CD14-positive monocyte (primary cell): ENCODE measurements at regions not wholly inside any gene's neighbourhood (a gene's known extent, or its start where the extent isn't known, plus 50 kb on each side); places are given as distances from the start of the nearest gene placed in this dataset.

Experiments
- DNase-seq, 3 donors: peaks; one replicate each; pipeline ENCODE4 v3.0.0-alpha.2; 2011 to 2022
- H2AFZ ChIP-seq: 2 replicates; pipeline ENCODE4 v1.6.0; 2012; ENCODE audit warnings: mild to moderate bottlenecking, low read depth, low read length, inconsistent platforms; ENCODE audit not compliant: insufficient read depth, poor library complexity, severe bottlenecking
- H3K27ac ChIP-seq, 2 donors: 1 replicate in 1 of 2; 2 replicates in 1 of 2; pipeline ENCODE4 v1.5.1; 2012 to 2013; ENCODE audit warnings: low read length in 2 of 2, control low read depth in 1 of 2, inconsistent platforms in 1 of 2, low read depth in 1 of 2, mild to moderate bottlenecking in 1 of 2
- H3K27me3 ChIP-seq, 2 donors: one replicate each; pipeline versions ENCODE4 v1.6.0 to v1.6.1; 2011 to 2013; ENCODE audit warnings: low read length in 2 of 2; ENCODE audit not compliant: control insufficient read depth in 2 of 2, insufficient read depth in 2 of 2
- H3K36me3 ChIP-seq, 2 donors: replicated peaks in 1 of 2; 1 replicate in 1 of 2; 2 replicates in 1 of 2; pipeline versions ENCODE4 v1.5.1 to v1.6.1; 2012 to 2013; ENCODE audit warnings: low read length in 2 of 2, control low read depth in 1 of 2, inconsistent platforms in 1 of 2, mild to moderate bottlenecking in 1 of 2; ENCODE audit not compliant: insufficient read depth in 2 of 2, control insufficient read depth in 1 of 2
- H3K4me1 ChIP-seq, 2 donors: 1 replicate in 1 of 2; 2 replicates in 1 of 2; pipeline versions ENCODE4 v1.5.1 to v1.6.1; 2012 to 2013; ENCODE audit warnings: low read length in 2 of 2, control low read depth in 1 of 2, inconsistent platforms in 1 of 2, mild to moderate bottlenecking in 1 of 2, moderate library complexity in 1 of 2; ENCODE audit not compliant: insufficient read depth in 2 of 2, control insufficient read depth in 1 of 2
- H3K4me2 ChIP-seq: replicated peaks from 2 replicates; pipeline ENCODE3; 2012; ENCODE audit warnings: low read length, moderate library complexity, mild to moderate bottlenecking; ENCODE audit not compliant: poor library complexity, severe bottlenecking; ENCODE audit errors: extremely low read depth
- H3K4me3 ChIP-seq, 3 experiments: fragments of 200-600 bp in 1 of 3; sonication (generic) in 1 of 3; replicated peaks in 1 of 3; 1 replicate in 2 of 3; 2 replicates in 1 of 3; pipeline ENCODE4 v1.5.1; 2011 to 2013; ENCODE audit warnings: low read length in 3 of 3, mild to moderate bottlenecking in 3 of 3, control low read depth in 2 of 3, low read depth in 2 of 3, inconsistent platforms in 1 of 3, moderate library complexity in 1 of 3
- H3K79me2 ChIP-seq: 2 replicates; pipeline ENCODE4 v1.6.0; 2012; ENCODE audit warnings: mild to moderate bottlenecking, control low read depth, inconsistent platforms, low read length, moderate library complexity; ENCODE audit not compliant: insufficient read depth
- H3K9ac ChIP-seq: 2 replicates; pipeline ENCODE4 v1.6.0; 2017; ENCODE audit warnings: low read length, mild to moderate bottlenecking; ENCODE audit not compliant: insufficient read depth, poor library complexity, severe bottlenecking
- H3K9me3 ChIP-seq, 2 donors: replicated peaks in 1 of 2; 1 replicate in 1 of 2; 2 replicates in 1 of 2; pipeline versions ENCODE4 v1.5.1 to v1.6.1; 2012 to 2013; ENCODE audit warnings: low read length in 2 of 2, control low read depth in 1 of 2; ENCODE audit not compliant: control insufficient read depth in 1 of 2, insufficient read depth in 1 of 2
- H4K20me1 ChIP-seq: 2 replicates; pipeline ENCODE4 v1.6.0; 2012; ENCODE audit warnings: mild to moderate bottlenecking, low read length, control low read depth, moderate library complexity; ENCODE audit not compliant: insufficient read depth
- H3K27ac Mint-ChIP-seq, 7 donors: one replicate each; pipeline ENCODE4 v1.8.0; 2020; ENCODE audit warnings: mild to moderate bottlenecking in 7 of 7, mixed read lengths in 7 of 7, moderate library complexity in 6 of 7, inconsistent platforms in 2 of 7
- H3K27me3 Mint-ChIP-seq, 3 donors: one replicate each; pipeline ENCODE4 v1.8.0; 2021 to 2022; ENCODE audit warnings: low read depth in 3 of 3, mild to moderate bottlenecking in 3 of 3, mixed read lengths in 3 of 3, moderate library complexity in 3 of 3, inconsistent platforms in 1 of 3
- H3K36me3 Mint-ChIP-seq, 2 donors: one replicate each; pipeline ENCODE4 v1.8.0; 2020; ENCODE audit warnings: mixed read lengths in 2 of 2, inconsistent platforms in 1 of 2, mild to moderate bottlenecking in 1 of 2
- H3K4me1 Mint-ChIP-seq: one replicate; pipeline ENCODE4 v1.8.0; 2020; ENCODE audit warnings: mild to moderate bottlenecking, mixed read lengths
- H3K4me3 Mint-ChIP-seq, 2 donors: one replicate each; pipeline ENCODE4 v1.8.0; 2020; ENCODE audit warnings: mild to moderate bottlenecking in 2 of 2, mixed read lengths in 2 of 2, moderate library complexity in 1 of 2
- H3K9me3 Mint-ChIP-seq, 7 donors: one replicate each; pipeline ENCODE4 v1.8.0; 2020 to 2022; ENCODE audit warnings: mixed read lengths in 7 of 7, mild to moderate bottlenecking in 6 of 7, moderate library complexity in 6 of 7, inconsistent platforms in 2 of 7
- WGBS: methylation state at CpG from one replicate; pipeline ENCODE4 v1.1.5; 2013; ENCODE audit warnings: missing lambda C conversion rate; ENCODE audit not compliant: insufficient coverage; 5-methylcytosine and 5-hydroxymethylcytosine counted together
- intact Hi-C, 2 donors: fragments of 100-400 bp; cut with micrococcal nuclease; formaldehyde crosslinking; loops; one replicate each; pipeline versions ENCODE4 v1.15.0 to v1.15.1; 2023
- TF ChIP-seq, protein P1 (sequence below): fragments of 200-600 bp; IDR thresholded peaks from one replicate; pipeline ENCODE4 v1.8.0; 2022; ENCODE audit warnings: antibody characterized with exemption, mild to moderate bottlenecking

DNA sequence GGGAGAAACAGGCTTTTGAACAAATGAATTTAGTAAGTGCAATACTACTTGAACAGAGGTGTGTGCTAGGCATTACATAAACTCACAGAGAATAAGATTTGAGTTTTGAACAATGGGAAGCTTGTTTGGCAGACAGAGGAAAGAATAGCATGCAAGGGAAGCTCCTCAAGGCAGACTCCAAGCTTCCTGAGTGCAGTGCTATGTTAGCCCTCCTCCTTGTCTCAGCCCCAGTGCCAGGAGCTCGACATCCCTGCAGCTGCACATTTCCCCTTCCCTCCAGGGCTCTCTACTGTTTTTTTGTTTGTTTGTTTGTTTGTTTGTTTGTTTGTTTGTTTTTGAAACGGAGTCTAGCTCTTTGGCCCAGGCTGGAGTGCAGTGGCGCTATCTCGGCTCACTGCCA lies 237.5 kb downstream of the IPMK start:
- Histone ChIP-seq H3K4me1 (no peaks in the 10 kb centered on the region), H3K9ac (no peak overlapping the region), H2AFZ (no peak overlapping the region), H4K20me1 (no peaks in the 10 kb centered on the region), H3K27ac (no peak overlapping the region), H3K79me2 (no peaks in the 10 kb centered on the region), H3K9me3 (no peaks in the 10 kb centered on the region), H3K36me3 (no peaks in the 10 kb centered on the region), H3K27me3 (no peaks in the 10 kb centered on the region), H3K4me2 (no peak overlapping the region), H3K4me3 (no peak overlapping the region)
- Mint-ChIP-seq H3K9me3 (peaks cover 0 to 1% (median 0%) of the 10 kb centered on the region in 7 donors), H3K4me1 (no peaks in the 10 kb centered on the region), H3K36me3 (no peaks in the 10 kb centered on the region), H3K27ac (no peak overlapping the region), H3K4me3 (no peak overlapping the region), H3K27me3 (no peaks in the 10 kb centered on the region)
- TF ChIP-seq, protein P1, sequence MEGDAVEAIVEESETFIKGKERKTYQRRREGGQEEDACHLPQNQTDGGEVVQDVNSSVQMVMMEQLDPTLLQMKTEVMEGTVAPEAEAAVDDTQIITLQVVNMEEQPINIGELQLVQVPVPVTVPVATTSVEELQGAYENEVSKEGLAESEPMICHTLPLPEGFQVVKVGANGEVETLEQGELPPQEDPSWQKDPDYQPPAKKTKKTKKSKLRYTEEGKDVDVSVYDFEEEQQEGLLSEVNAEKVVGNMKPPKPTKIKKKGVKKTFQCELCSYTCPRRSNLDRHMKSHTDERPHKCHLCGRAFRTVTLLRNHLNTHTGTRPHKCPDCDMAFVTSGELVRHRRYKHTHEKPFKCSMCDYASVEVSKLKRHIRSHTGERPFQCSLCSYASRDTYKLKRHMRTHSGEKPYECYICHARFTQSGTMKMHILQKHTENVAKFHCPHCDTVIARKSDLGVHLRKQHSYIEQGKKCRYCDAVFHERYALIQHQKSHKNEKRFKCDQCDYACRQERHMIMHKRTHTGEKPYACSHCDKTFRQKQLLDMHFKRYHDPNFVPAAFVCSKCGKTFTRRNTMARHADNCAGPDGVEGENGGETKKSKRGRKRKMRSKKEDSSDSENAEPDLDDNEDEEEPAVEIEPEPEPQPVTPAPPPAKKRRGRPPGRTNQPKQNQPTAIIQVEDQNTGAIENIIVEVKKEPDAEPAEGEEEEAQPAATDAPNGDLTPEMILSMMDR, result no peak
- DNase-seq, result no peak
- intact Hi-C loops, result no loop called here
- no CpG with 5 or more reads among the region's 4 CpGs for WGBS

DNA sequence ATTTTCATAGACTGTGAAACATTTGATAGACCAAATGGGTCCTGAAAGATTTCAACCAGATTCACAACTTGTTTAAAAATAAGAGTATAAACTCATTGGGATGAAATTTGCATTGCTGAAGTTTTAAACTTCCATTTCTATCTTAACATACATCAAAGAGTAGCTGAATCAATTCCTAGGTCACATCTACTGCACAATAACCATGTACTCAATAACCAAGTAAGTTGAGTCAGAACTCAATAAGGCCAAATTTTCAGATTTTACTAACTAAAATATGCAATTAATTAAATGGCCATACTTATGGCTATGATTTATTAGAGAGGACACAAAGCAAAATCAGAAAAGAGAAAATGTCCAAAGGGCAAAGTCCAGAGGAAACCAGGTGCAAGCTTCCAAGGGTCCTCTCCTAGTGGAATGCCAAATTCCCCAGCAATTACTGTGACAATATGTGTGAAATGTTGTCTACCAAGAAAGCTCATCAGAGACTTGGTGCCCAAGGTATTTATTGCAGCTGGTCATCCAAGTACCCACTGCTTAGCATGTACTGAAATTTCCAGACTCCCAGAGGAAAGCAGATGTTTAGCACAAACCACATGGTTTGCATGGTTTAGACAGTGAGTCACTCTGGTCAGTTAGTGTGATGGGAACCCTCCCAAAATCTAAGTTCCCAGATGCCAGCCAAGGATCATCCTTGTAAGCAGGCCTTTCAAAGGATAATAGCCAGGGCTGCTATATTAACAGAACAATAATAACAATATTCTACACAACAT lies 238.9 kb downstream of the IPMK start:
- intact Hi-C loops, result no loop called here
- Histone ChIP-seq H3K4me2 (no peak overlapping the region), H3K4me3 (no peak overlapping the region), H3K27ac (no peak overlapping the region), H3K4me1 (no peaks in the 10 kb centered on the region), H4K20me1 (no peaks in the 10 kb centered on the region), H3K27me3 (no peaks in the 10 kb centered on the region), H2AFZ (no peak overlapping the region), H3K9ac (no peak overlapping the region), H3K36me3 (no peaks in the 10 kb centered on the region), H3K79me2 (no peaks in the 10 kb centered on the region), H3K9me3 (no peaks in the 10 kb centered on the region)
- H3K36me3 Mint-ChIP-seq, result no peaks in the 10 kb centered on the region
- H3K4me1 Mint-ChIP-seq, result no peaks in the 10 kb centered on the region
- TF ChIP-seq, protein P1, result no peak
- no peak overlapping the region for H3K4me3 Mint-ChIP-seq
- DNase-seq, result no peak
- no peaks in the 10 kb centered on the region for H3K27me3 Mint-ChIP-seq
- H3K9me3 Mint-ChIP-seq, result peaks cover 0 to 1% (median 0%) of the 10 kb centered on the region in 7 donors
- no peak overlapping the region for H3K27ac Mint-ChIP-seq
